ENCODE measurements at regions not wholly inside any gene's neighbourhood (a gene's known extent, or its start where the extent isn't known, plus 50 kb on each side); places are given as distances from the start of the nearest gene placed in this dataset.

- DNase-seq = no peak
Measured at GRCh38 chrX:20515841-20516461, 249.2 kb upstream of the RPS6KA3 start.

DNA sequence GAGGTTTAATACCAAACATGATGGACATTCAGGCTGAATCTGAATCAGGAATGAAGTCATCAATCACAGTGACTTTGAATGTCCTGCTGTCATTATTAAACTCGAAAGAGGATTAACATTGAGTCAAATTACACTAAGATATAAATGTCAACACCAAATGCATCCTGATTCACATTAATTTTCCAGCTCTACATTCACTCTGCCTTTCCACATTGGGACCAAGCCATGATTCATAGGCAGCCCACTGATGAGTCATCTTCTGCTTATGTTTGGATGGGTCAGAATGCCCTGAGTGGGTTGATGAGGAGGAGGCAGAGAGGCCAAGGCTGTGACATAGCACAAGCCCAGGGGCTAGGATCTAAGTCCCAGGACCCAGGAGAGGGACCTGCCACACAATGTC lies 247.6 kb upstream of the RPS6KA3 start:
- DNase-seq = peak in 1 of 2 donors; percentile 12

- no peak for DNase-seq
Measured at GRCh38 chrX:20513185-20513584, 246.5 kb upstream of the RPS6KA3 start.

GRCh38 chrX:20511792-20512191 lies 245.1 kb upstream of the RPS6KA3 start:
- DNase-seq = no peak

DNA sequence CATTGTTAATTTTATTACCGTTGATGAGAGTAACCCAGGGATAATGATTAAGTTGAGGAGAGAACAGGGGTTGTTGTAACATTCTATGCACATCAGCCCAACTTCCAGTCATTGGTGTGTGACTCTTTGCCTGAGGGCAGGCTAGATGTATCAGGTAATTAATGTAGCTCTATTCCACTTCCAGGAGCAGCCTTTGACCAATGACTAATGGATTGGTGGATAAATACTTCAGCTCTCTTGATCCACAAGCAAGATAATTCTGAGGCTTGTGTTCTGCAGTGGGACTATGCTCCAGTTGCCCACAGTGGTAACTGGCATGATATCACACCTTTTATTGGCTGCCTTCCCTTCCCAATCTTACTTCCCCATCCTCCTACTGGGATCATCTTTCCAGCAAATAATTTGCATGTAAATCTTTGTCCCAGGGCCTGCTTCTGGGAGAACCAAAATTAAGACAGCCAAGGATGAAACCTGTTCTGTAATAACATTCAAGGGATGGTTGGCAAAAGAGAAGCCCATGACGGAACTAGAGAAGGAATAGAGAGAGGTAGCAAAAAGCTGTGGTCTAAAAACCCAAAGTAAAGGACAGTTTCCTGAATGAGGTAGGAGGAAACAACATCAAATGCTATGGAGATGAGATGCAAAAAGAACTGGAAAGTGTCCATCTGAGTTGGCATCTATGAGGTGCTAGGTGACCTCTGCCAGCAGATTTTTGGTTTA lies 241.4 kb upstream of the RPS6KA3 start:
- DNase-seq = no peak

GRCh38 chrX:20506739-20507138 lies 240.0 kb upstream of the RPS6KA3 start:
- no peak for DNase-seq

- no peak for DNase-seq
Measured at GRCh38 chrX:20500949-20501348, 234.2 kb upstream of the RPS6KA3 start.

DNA sequence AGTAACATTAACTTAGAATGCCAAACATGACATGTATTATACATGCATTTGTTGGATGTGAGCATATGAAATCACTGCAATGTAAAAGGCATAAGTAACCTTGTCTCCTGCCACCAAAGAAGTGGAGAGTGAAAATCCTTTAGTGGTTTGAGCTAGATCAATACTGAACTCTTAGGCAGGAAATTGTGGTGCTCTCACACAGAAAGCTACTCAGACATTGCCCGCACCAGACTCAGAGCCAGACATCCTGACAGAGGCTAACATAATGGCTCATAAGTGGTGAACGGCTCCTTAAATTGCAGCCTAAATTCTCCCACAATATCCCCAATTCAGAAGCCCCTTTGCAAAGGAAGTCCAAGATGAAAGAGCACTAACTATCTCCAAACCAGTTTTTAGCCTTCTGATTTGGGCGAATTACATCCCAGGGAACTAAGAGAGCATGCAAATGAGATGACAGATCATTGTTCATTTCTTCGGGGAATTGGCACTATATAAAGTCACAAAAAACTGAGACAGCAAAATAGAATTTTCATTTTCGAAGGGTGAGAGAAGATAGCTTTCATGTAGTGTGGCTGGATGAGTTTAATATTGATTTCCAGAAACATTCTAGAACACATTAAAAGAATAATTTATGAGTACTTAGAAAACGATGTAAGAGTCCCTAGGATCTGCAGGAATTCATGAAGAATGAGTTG lies 233.6 kb upstream of the RPS6KA3 start:
- DNase-seq = no peak

GRCh38 chrX:20499763-20500162 lies 233.1 kb upstream of the RPS6KA3 start:
- no peak for DNase-seq

DNA sequence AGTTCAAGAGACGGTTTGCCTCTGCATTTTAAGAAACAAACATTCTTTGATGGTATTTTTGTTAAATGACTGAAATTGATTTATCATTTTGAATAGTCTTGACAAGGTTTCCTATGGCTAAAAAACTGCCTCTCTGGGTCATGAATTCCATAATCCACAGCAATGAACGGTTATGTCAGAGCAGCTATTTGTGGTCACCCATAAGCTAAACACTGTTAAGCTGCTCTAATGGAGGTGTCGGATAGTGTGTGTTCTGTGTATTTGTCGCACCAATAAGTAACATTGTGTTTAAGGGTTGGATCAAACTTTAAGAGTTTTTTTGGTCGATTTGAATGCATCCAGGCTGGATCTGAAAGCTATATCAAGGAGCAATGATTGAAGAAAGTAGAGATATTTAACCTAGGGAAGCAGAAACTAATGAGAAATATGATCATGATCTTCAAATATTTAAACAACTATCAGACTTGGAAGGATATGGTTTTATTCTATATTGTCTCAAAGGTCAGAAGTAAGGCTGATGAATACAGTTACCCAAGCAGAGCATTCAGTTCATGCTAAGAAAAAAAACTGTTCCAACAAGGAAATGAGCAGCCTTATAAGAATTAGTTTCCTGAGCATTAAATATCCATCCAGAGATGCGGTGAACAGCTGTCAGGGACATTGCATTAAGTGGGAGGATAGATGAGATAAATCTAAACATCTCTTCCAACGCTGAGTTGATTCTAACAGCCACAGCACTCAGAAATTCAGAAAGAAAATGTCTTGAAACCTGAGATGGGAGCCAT lies 232.3 kb upstream of the RPS6KA3 start:
- DNase-seq = no peak

- DNase-seq = no peak
Measured at GRCh38 chrX:20495575-20495974, 228.9 kb upstream of the RPS6KA3 start.

DNA sequence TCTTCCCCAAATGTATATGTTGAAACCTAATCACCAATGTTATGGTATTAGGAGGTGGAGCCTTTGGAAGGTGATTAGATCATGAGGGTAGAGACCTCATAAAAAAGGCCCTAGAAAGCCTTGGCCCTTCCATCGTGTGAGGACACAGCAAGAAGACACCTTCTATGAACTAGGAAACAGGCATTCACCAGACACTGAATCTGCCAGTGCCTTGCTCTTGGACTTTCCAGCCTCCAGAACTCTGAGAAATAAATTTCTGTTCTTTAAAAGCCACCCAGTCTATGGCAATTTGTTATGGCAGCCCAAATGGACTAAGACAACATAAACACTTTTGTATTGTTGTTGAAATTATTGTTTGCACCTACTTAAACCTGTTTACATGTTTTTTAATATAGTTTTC lies 221.8 kb upstream of the RPS6KA3 start:
- no peak for DNase-seq

DNA sequence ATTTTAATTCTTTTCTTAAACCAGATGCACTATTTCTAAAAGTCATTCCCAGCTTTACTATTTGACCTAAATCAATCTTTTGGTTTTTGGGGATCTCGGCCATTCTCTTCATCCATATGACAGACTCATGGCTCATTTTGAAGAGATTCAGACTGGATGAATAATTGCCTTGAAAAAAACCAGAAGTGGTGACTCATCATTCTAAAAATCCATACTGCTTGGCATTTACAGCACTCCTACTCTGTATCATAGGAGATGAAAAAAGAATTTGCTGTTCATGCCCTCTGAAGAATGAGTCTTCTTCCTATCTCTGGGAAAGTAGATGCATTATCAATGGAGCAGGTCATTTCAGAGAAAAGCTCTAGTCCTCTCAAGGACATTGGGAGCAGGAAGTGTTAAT lies 220.5 kb upstream of the RPS6KA3 start:
- DNase-seq = no peak

GRCh38 chrX:20481632-20482031 lies 214.9 kb upstream of the RPS6KA3 start:
- no peak for DNase-seq

DNA sequence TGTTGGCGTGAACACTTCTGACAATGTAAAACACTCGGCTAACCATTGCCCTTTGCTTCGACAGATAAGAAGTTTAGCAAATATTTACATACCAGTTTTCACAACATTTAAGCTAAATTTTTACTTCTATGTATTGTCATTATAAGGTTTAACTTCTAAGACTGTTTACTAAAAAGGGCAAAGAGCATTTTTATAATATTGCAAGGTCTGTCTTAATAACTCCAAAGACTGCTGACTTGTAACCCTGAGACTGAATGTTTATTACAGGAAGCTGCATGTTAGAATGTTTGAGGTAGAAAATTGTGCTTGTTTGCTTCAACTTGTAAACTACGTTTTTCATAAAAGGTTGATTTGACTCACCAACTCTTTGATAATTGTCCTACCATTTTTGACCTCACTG lies 213.2 kb upstream of the RPS6KA3 start:
- DNase-seq = no peak

GRCh38 chrX:20479048-20479447 lies 212.3 kb upstream of the RPS6KA3 start:
- no peak for DNase-seq

- DNase-seq = no peak
Measured at GRCh38 chrX:20477836-20478524, 211.3 kb upstream of the RPS6KA3 start.

DNA sequence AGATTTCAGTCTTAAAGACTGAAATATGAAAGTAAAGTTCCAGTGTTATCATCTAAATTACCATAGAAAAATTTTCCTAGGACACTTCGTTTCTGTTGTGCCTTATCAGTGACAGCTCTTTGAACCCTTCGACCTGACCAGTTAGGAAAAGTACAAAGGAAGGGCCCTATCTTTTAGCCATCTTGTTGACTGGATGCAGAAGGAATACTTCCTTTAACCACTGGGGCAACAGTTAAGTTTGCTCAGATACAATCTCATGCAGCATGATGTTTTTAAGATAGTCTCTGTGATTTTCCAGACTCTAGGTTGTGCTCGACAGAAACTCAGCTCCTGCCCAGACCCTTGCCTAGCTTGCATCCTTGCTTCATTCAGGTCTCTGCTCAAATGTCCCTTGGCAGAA lies 210.5 kb upstream of the RPS6KA3 start:
- no peak for DNase-seq

DNA sequence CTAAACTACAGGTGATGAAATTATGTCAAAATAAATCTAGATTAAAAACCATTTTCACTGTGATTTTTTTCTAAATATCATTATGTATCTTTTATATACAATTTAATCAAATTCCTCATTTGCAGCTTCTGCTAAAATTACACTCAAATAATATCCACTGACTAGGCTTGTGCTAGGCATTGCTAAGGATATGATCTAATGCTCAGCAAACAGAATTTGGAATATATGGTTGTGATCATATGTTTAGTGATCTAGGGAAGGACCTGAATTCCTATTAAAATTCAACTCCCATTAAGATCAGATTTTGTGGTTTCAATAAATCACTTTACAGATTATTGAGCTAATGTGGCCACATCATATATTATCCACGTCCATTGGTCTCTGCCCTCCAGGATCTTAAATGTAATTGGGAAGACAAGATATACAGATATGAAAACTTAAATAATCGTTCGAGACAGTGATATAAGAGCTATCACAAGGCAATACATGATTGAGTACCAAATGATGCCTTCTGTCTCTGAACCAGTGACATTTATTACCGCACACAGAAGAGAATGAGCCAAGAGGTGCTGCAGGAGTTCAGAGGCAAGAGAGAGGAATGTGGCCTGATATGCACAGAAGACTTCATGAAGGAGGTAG lies 206.0 kb upstream of the RPS6KA3 start:
- no peak for DNase-seq

GRCh38 chrX:20472148-20472547 lies 205.4 kb upstream of the RPS6KA3 start:
- DNase-seq = no peak

GRCh38 chrX:20471483-20471882 lies 204.8 kb upstream of the RPS6KA3 start:
- DNase-seq = no peak

Measured in activated CD4-positive, alpha-beta T cell treated with anti-CD3 and anti-CD28 coated beads for 4 hours (primary cell).